Smooth muscle cell (in vitro differentiated cells): ENCODE measurements at regions not wholly inside any gene's neighbourhood (a gene's known extent, or its start where the extent isn't known, plus 50 kb on each side); places are given as distances from the start of the nearest gene placed in this dataset.

ENCODE experiments used
- DNase-seq: peaks from one replicate; lab custom pipeline; 2025; ENCODE audit not compliant: unreplicated experiment; lab: John Stamatoyannopoulos, UW
- H2AFZ ChIP-seq: fragments of 200-600 bp; sonication (generic); 2 replicates; pipeline ENCODE4 v1.6.0; 2016; ENCODE audit warnings: antibody characterized with exemption, low read depth, mild to moderate bottlenecking
- H3F3A ChIP-seq: fragments of 200-600 bp; sonication (generic); 2 replicates; pipeline ENCODE4 v1.6.0; 2017; ENCODE audit warnings: antibody characterized with exemption, low read depth
- H3K27ac ChIP-seq: fragments of 200-600 bp; sonication (generic); 2 replicates; pipeline ENCODE4 v1.5.1; 2016; ENCODE audit warnings: low read depth, mild to moderate bottlenecking
- H3K27me3 ChIP-seq: fragments of 200-600 bp; sonication (generic); 2 replicates; pipeline ENCODE4 v1.6.1; 2016; ENCODE audit warnings: low read depth, mild to moderate bottlenecking
- H3K36me3 ChIP-seq: fragments of 200-600 bp; sonication (generic); 2 replicates; pipeline ENCODE4 v1.5.1; 2016; ENCODE audit warnings: low read depth
- H3K4me1 ChIP-seq: fragments of 200-600 bp; sonication (generic); 2 replicates; pipeline ENCODE4 v1.5.1; 2016; ENCODE audit warnings: low read depth
- H3K4me2 ChIP-seq: fragments of 200-600 bp; sonication (generic); 2 replicates; pipeline ENCODE4 v1.6.0; 2016; ENCODE audit warnings: mild to moderate bottlenecking
- H3K4me3 ChIP-seq: fragments of 200-600 bp; sonication (generic); 2 replicates; pipeline ENCODE4 v1.5.1; 2016; ENCODE audit warnings: mild to moderate bottlenecking
- H3K79me2 ChIP-seq: fragments of 200-600 bp; sonication (generic); 2 replicates; pipeline ENCODE4 v1.6.0; 2016; ENCODE audit warnings: low read depth, mild to moderate bottlenecking
- H3K9ac ChIP-seq: fragments of 200-600 bp; sonication (generic); 2 replicates; pipeline ENCODE4 v1.6.0; 2016; ENCODE audit warnings: low read depth
- H3K9me3 ChIP-seq: fragments of 200-600 bp; sonication (generic); replicated peaks from 2 replicates; pipeline ENCODE4 v1.5.1; 2016; ENCODE audit warnings: low read depth
- H4K20me1 ChIP-seq: fragments of 200-600 bp; sonication (generic); 2 replicates; pipeline ENCODE4 v1.6.0; 2016; ENCODE audit warnings: low read depth
- CTCF ChIP-seq: fragments of 200-600 bp; sonication (generic); IDR thresholded peaks from 2 replicates; pipeline ENCODE4 v1.5.1; 2017; ENCODE audit warnings: borderline replicate concordance, mild to moderate bottlenecking, antibody characterized with exemption; ENCODE audit not compliant: insufficient read depth, poor library complexity, severe bottlenecking
- WGBS: methylation state at CpG from one replicate; pipeline ENCODE4 v1.1.7; 2016; ENCODE audit warnings: low lambda C conversion rate; 5-methylcytosine and 5-hydroxymethylcytosine counted together

- Histone ChIP-seq H3K79me2 (no peaks in the 10 kb centered on the region), H3K9ac (no peak overlapping the region), H3K36me3 (no peaks in the 10 kb centered on the region), H3K4me3 (no peak overlapping the region), H3F3A (peaks cover 7% of the 10 kb centered on the region), H3K27ac (no peak overlapping the region), H3K9me3 (no peaks in the 10 kb centered on the region), H4K20me1 (no peaks in the 10 kb centered on the region), H3K4me1 (peaks cover 26% of the 10 kb centered on the region), H2AFZ (no peak overlapping the region), H3K4me2 (peak overlapping the region; percentile 8), H3K27me3 (no peaks in the 10 kb centered on the region)
- WGBS = 67% methylated on average over 1 of the region's 1 CpG
- no peak for TF ChIP-seq CTCF
- no peak for DNase-seq
These were observed 113.2 kb downstream of the TMEM170B start for GRCh38 chr6:11650711-11651110.

DNA sequence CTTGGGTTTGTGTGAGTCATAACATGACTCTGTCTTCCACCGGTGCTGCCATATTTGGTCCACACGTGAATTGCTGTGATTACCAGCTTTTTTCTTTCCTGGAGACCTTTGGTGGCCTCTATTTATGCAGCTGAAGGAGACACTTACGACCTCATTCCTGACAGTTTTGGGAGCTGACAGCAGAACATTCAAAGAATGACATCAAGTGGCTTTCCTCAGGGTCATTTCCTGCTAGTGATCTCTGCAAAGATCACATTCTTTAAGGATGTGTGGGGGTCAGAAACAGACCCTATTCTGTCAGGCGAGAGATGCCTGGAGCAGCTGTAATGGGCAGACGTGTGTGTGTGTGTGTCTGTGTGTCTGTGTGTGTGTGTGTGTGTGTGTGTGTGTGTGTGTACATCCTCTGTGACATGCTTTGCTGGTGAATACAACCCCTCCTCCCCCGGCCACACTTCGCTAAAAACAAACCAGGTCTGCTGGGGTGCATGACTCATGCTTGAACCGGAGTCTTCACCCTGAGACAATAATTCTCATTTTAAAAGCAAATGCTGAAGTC is 115.6 kb downstream of the TMEM170B start:
- Histone ChIP-seq H3K27me3 (no peaks in the 10 kb centered on the region), H3K4me2 (peak overlapping the region; percentile 32), H3K9me3 (no peaks in the 10 kb centered on the region), H3K27ac (peak overlapping the region; percentile 61), H4K20me1 (no peaks in the 10 kb centered on the region), H3K4me3 (no peak overlapping the region), H3K4me1 (peaks cover 26% of the 10 kb centered on the region), H3K9ac (no peak overlapping the region), H2AFZ (no peak overlapping the region), H3K36me3 (no peaks in the 10 kb centered on the region), H3K79me2 (no peaks in the 10 kb centered on the region), H3F3A (peaks cover 7% of the 10 kb centered on the region)
- 4% methylated on average over 8 of the region's 8 CpGs for WGBS
- no peak for TF ChIP-seq CTCF
- peak; percentile 7 for DNase-seq

GRCh38 chr6:11654876-11655275 is 117.3 kb downstream of the TMEM170B start:
- peaks cover 7% of the 10 kb centered on the region for H3F3A ChIP-seq
- peak overlapping the region; percentile 6 for H3K4me2 ChIP-seq
- no peak for DNase-seq
- no peak overlapping the region for H3K4me3 ChIP-seq
- H4K20me1 ChIP-seq = no peaks in the 10 kb centered on the region
- H3K36me3 ChIP-seq = no peaks in the 10 kb centered on the region
- no peaks in the 10 kb centered on the region for H3K79me2 ChIP-seq
- H3K9ac ChIP-seq = no peak overlapping the region
- no peak for TF ChIP-seq CTCF
- no peaks in the 10 kb centered on the region for H3K9me3 ChIP-seq
- 64% methylated on average over 2 of the region's 2 CpGs for WGBS
- peak overlapping the region; percentile 12 for H2AFZ ChIP-seq
- H3K4me1 ChIP-seq = peaks cover 21% of the 10 kb centered on the region
- no peaks in the 10 kb centered on the region for H3K27me3 ChIP-seq
- H3K27ac ChIP-seq = peak overlapping the region; percentile 1

GRCh38 chr6:11656491-11656890 is 118.9 kb downstream of the TMEM170B start:
- Histone ChIP-seq H3K36me3 (no peaks in the 10 kb centered on the region), H3K4me2 (no peak overlapping the region), H3F3A (no peaks in the 10 kb centered on the region), H3K4me1 (peaks cover 6% of the 10 kb centered on the region), H4K20me1 (no peaks in the 10 kb centered on the region), H3K27me3 (no peaks in the 10 kb centered on the region), H3K27ac (no peak overlapping the region), H3K79me2 (no peaks in the 10 kb centered on the region), H2AFZ (no peak overlapping the region), H3K9ac (no peak overlapping the region), H3K9me3 (no peaks in the 10 kb centered on the region), H3K4me3 (no peak overlapping the region)
- TF ChIP-seq CTCF = no peak
- WGBS = 71% methylated on average over 7 of the region's 7 CpGs
- DNase-seq = no peak
